ENCODE measurements at regions not wholly inside any gene's neighbourhood (a gene's known extent, or its start where the extent isn't known, plus 50 kb on each side); places are given as distances from the start of the nearest gene placed in this dataset.
"Not testable (repeated sequence)": the region's sequence is repeated elsewhere in the genome, so short reads cannot be mapped to it uniquely, and the experiment has no call there.

DNA sequence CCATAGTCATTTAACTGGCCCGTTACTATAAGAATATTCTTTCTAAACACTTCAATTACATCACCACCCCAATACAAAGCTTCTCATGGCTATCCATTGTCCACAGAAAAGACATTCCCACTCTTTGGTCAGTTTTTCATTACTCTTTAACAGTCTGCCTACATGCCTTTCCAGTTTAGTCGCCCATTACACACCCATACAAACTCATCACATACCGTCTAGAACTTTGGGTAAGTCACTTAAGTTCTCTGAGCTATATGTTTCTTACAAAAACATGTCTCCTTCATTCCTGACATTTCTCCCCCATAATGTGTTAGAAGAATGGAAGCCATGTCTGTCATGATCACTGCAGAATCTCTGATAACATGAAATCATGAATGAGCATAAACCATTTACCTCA, 108.2 kb upstream of the STK17B start:
- no peak for DNase-seq

DNA sequence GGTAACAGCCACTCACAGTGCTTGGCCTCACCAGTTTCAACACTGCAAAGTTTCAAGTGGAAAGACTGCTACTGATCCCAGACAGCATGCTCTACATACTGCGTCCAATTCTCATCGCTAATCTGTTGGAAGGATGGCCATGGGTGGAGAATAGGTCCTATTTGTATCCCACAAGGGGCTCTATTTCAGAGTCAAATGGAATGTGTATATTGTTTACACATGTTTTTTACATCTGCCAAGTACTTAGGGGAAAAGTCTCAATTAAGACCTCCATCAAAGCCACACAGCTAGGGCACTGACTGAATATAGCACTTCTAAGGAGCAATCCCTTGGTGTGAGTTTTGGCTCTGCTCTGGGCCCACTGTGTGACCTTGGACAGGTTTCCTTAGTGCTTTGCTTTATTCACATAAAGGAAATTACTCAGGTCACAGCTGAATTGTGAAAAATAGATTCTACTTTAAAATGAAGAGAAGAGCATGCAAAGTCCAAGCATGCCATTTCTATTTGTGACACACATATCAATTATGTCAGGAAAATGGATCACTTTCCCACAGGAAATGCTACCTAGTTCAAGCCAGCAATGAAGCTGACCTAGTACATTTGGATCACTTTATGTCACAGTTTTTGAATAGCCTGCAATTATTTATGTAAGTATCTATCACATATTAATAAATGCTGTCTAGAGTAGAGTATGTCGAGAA, 112.9 kb upstream of the STK17B start:
- no peak for DNase-seq

DNA sequence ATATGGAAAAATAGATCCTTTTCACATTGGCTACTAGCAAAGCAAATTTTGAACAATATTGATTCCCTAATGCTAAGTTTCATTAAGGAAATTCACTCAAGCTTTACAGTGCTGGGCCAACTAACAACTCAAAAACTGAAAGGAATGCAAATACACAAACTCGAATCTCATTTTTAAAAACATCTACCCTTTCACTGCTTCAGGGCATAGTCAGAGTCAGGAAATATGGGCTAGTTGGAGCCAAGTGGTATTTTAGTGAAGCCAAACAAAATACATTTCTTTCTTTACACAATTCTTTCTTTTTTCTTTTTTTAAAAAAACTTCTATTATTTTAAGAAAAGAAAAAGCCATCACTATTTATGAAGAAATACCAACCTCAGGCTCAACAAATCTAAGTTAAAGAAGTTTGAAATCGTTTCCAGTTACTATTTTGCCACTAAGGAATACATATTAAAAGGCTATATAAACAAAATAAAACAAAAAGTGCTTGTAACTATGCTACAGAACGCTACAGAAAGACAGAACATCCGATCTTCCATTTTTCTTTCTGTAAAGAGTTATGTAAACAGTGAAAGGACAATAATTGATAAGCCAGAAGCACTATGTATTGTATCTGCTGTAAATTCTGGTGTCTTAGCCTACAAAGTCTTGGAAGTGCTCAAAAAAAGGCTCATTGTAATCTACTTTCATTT, 113.6 kb upstream of the STK17B start:
- no peak for DNase-seq

DNA sequence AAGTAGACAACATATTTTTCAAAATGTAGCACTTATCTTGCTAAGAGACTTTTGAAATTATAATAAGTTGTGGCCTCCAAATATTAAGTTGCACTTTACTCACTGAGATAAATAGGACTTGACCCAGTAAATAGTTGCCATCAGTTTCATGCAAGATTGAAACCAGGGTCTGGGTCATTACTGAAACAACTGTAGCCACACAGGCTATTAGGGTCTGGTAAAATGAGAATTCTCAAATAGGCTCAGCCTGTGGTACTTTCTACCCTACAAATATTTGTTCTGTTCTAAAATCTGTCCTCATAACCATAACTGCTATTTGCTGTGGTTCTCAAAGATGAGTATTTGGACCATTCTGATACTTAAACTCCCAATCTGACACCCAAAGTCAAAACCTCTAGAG, 115.4 kb upstream of the STK17B start:
- no peak for DNase-seq

DNA sequence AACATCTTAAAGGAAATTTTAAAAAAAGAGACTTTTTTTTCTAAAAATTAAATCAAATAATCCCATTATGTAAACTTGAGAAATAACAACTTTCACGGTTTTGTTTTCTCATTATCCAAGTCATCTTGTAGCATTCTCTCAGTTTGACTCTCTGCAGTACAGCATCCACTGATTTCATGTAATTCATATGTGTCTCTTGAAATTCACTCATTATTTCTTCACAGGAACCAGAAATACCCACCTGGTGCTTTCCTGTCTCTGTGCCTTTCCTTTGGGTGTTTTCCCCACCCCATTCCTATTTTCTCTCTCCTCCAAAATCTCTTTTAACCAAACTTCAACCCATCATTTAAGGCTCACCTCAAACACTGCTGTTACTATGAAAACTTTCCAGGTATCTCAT, 116.1 kb upstream of the STK17B start:
- DNase-seq = no peak

DNA sequence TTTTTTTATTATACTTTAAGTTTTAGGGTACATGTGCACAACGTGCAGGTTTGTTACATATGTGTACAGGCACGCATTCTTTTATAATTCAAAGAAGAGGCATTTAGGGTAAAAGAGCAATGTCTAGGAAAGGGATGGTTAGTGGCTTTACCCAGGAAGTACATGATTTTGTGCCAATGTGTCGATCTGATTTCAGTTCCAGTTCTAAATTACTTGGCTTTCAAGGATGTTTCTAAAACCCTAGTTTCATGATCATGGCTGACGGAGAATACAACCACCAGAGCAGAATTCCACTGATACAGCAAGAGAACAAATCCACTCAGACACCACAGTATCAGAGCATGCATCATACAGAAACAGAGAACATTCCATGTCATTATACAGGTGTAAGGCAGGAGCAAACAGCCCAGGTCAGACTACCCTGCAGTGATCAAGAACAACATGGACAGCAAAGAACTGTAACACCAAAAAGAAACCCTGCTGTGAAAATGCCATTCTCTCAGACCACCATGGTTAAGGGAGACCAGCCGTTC, 116.7 kb upstream of the STK17B start:
- DNase-seq = no peak

DNA sequence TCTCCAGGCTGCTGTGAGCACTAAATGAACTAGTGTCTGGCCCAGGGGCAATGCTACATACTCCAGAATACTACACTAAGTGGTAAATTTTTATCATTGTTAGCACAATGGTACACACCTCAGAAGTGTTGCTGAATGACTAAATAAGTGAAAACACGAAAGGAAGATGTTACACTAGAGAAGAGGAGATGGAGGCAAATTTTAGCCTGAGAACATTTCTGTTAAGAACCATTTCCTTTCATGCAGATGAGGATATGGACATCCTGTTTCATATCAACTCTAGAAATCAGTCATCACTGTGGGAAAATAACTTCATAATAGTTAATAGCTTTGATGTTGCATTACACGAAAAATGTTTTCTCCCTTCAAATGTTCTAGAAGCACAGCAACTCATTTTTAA, 117.6 kb upstream of the STK17B start:
- DNase-seq = no peak

DNA sequence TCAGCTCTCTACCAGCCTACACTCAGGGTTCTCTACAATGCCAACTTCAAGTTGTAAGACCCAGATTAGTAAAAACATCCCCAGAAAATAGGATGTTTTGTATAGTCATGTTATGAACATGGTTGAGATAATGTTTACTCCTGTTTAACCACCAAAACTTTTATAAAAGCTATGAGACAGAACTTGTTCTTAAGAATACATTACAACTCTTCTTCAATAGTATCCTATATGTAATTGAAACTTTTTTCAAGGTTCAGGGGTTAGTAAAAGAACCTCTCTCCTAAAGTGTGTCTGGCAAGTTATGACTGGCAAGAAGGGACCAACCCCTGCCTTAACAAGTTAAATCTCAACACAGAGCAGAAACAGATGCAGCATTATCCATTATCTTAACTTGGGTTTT, 118.8 kb upstream of the STK17B start:
- no peak for DNase-seq

DNA sequence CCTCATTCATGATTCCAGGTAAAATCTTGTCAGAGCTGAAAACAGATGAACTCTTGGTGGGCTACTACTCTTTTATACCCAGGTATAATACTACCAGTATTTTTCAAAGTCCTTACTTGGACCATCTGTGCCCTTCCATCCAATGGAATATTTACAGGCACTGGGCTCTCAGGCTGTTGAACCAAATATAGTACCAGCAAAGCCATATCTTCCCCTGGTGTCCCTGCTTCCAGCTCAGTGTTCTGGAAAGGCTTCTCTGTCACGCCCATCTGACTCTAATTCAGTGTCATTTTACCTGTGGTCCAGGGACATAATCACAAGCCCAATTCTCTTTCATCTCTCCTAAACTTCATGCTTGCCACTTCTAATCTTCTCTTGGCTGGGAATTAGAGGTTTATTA, 119.2 kb upstream of the STK17B start:
- DNase-seq = no peak

DNA sequence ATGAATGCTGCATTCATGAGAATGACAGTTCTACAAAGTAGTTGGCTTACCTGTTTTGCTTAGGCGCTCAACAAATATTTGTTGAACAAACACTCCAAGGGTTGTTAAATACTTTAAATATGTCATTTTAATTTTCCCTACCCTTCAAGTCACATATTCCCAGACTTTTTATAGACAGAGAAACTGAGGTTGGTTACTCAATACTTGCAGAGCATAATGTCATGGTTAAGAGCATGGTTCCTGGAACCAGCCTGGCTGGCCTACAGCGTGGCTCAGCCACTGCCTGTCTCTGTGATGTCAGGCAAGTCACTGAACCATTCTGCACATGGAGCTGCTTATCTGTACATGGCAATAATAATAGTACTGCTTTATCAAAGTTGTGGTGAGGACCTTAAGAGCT, 120.0 kb upstream of the STK17B start:
- DNase-seq = no peak

DNA sequence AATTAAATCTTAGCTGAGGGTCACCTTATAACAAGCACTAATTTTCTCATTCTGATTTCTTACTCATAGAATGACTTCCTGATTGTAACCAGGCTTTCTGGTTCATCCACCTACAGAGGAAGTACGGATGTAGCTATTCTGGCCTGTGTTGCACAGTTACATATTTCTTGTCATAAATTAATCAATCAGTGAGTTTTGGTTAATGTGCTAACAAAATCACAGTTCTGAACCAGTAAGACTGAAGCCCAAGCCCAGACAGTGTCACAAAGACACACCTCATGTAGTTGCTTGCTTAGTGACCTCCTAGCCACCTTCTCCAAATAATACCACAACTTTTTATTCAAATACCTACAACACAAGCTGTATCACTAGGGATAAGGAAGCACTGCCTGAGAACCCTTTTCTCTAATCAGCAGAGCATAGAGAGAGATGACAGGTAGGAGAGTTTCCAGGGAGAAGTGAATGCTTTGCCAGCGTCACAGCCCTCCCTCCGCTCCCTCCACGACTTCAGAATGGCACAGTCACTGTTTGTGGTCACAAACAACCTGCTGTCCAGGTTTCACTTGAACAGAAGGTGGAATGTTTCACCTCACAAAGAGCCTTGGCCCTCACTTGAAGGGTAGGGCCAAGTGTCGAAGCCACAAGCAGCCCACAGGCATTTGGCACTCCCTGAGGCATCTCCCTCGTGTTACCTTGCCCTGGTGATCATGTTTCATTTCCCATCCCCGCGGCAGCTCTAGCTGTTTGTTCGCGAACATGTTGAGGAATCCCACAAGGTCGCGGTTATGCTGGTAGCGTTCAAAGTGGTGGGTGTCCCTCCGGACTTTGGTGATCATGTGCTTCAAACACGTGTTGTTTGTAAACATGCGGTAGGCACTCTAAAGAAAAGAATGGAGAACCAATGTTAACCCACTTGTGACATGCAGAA, 120.8 kb upstream of the STK17B start:
- no peak for DNase-seq

DNA sequence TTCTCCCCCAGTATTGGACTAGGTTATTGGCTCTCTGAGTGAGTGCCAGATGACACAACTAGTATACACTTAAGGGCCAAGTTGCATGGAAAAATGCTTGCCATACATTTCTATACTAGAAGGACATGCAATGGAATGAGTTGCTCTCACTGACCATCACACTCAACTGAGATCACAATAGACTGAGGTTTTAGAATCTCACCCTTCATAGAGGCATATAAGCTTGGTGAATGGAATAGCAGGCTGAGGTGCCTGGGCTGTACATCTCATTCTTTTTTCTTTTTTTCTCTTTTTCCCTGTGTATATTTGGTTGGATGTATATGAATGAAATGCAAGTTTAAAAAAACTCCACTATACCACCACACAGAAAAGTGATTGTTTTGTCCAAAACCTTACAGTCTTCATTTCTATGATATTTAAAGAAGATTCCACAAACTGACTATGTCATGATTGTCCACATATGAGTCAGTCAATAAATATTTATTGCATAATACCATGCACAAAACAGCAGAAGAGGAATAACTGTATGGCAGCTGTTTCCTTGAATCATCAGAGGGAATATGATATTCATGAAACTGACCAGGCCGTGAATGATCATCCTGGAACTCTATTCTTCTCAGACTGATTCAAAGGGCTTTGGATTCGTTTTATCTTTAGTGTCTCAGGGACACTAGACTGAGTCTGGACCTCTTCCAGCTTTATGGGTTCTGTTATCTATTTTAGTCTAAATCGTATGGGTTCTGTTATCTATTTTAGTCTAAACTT, 122.6 kb upstream of the STK17B start:
- DNase-seq = no peak

DNA sequence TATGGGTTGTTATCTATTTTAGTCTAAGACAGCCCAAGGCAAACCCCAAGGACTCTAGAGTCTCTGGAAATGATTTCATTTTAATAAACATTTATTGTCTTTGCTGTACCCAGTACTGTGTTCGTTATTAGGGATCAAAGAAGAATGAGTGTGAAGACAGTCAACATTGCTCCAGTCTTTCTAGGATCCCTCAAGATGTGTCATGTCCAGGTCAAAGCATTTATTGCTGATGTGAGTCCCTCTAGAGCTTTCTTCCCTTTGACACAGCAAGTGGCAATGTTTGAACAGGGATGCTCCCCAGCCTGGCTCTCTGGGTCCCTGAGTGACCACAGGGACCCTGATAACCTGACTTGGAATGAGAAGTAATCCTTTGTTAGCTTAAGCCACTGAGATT, 123.1 kb upstream of the STK17B start:
- no peak for DNase-seq

DNA sequence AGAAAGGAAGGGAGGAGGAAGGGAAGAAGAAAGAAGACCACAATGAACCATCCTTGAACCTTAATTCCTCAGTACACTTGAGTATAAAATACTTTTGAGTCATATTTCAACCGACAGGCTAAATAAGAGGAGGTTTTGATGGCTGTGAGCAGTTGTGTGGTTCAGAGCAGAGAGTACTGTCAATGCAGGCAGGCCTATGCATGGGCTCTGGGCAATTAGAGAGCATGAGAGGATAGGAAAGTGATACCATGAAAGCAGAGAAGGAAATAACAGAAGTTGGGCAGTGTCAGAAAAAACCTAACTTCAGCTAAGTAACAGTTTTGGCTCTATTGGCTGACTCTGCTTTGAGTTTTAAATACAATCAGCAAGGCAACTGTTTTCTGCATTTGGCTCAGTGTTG, 123.6 kb upstream of the STK17B start:
- no peak for DNase-seq

DNA sequence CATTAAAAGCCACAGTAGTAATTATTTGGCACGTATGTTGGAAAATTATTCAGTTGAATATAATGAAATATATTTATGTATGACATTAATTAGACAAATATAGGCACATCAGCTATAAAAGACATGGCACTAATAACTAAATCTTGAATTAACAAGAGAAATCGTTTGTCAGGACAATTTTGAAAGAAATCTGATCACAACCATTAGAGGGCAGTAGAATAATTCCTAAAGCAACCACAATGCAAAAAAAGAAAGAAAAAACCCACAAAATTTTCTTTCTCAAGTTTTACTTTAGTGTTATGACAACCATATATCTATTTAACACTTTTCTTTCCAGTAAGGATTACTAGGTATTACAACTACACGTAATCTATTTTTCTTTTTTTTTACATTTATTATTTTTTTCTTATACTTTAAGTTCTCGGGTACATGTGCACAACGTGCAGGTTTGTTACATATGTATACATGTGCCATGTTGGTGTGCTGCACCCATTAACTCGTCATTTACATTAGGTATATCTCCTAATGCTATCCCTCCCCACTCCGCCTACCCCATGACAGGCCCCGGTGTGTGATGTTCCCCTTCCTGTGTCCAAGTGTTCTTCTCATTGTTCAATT, 126.8 kb upstream of the STK17B start:
- not testable (repeated sequence) for DNase-seq

DNA sequence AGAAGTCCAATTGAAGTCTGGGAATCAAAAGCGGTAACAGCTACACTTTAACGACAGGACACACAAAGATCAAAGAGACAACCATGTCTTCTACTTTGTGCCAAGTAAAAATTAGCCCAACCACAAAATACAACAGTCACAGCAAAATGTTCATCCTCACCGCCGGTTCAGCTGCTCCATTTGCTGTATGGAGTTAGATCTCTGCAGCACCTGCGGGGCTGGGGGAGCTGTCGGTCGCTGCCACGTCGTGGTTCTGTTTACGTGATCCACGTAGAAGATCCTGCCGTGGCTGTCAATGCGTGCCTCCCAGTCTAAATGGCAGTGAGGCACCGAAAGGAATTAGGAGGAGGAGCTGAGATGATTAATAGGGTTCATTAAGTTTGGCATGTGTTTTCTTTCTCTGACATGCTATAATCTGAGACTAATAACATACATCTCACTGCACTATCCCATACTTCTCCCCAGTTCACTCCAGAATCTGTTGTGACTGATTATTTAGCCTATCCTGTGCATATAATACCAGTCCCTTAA, 136.5 kb upstream of the STK17B start:
- no peak for DNase-seq

DNA sequence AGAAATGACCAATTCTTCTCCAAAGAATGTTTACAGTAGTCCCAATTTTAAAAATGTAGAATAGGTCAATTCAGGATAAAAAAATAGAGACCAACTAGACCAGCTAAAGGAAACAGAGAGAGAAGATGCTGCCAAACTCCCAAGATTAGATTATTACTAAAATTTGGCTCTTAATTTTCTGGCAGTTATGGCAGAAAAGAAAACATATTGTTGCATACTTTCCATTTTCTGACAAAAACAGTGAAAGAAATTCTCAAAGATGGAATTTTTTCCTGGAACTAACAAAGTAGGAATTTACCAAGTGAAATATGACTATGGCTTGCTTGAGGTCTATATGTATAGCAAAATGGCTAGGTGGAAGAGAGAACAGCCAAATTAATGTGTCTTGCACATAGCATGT, 138.3 kb upstream of the STK17B start:
- no peak for DNase-seq

DNA sequence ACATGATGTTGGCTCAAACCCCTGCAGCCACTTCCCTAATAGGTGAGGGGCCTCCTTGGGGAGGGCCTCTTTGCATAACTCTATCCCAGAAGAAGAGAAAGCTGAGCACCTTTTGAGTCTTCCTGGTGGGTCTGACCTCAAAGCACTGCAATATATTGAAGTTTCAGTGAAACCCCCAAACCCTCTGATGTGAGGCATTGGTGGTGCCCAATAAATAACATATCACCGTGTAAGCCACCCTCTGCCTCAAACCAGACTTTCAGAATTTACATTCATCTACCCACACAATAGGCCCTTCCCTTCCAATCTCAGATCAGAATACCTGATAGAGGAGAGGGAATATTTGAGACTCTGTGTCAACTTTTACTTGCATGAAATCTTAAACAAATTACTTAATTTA, 142.8 kb upstream of the STK17B start:
- no peak for DNase-seq

DNA sequence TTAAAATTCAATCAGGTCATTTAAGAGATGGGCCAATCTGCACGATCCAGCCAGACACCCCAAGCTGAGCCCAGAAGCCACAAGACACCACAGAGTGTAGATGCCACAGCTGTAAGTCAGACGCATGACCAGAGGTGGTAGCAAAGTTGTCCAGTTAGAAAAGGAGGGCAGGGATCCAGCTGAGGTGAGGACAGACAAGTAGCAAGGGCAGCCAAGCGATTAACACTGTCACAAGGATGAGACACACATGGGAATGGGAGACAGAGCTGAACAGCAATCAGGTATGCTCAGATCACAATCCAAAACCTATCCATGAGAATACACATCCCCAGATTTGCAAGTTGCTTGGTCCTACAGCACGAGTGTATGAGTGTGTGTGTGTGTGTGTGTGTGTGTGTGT, 143.4 kb upstream of the STK17B start:
- DNase-seq = no peak

DNA sequence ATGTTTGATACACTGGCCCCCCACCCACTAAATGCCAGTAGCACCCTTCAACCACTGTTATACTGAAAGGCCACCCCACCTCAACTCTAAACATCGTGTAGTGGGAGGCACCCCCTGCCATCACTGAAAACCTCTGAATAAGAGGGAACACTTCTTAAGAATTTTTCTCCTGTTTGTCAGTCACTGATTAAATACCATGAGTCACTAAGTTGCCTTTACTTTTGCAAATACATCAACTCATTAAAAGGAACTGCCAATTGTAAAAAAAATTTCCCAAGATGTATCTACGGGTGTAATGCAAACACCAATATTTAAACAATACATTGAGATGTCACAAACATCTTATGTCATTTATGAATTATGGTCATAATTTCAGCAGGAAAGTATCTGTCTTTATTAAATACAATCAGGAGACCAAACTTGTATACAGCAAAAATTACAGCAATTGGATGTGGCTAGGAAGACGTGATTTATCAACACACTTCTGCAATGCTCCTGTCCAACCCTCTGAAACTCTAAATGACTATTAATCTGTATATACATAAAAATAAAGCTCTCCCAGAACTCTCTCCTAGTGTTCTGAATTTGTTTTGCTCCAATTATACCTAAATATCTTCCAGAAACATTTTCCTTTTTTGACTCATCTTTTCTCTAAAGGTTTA, 144.1 kb upstream of the STK17B start:
- DNase-seq = no peak

DNA sequence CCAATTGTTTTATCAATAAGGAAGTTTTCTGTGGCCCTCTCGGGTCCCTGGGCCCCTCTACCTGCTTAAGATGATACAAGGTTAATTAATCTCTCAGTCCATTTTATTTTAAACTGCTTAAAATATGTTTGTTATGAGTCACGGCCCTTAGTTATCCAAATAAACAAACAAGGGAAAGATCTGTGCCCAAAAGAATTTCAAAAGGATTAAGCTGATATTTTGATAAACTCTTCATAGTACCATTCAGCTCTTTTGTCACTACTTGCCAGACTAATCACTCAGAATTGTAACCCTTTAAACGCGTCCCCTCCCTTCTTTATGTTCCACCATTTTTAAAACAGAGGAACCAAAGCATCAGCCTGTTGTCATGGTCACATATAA, 144.7 kb upstream of the STK17B start:
- DNase-seq = no peak

Data from stimulated activated naive CD4-positive, alpha-beta T cell treated with Interleukin-2 at 50 U/mL for 16 hours (primary cell).